GM21619 (cell line): ENCODE measurements at regions not wholly inside any gene's neighbourhood (a gene's known extent, or its start where the extent isn't known, plus 50 kb on each side); places are given as distances from the start of the nearest gene placed in this dataset.
"Not testable (repeated sequence)": the region's sequence is repeated elsewhere in the genome, so short reads cannot be mapped to it uniquely, and the experiment has no call there.

ENCODE experiments used
- ATAC-seq: cut with Tn5 transposase; IDR thresholded peaks from one replicate; pipeline ENCODE4 v1.9.1; 2021; ENCODE audit not compliant: unreplicated experiment

DNA sequence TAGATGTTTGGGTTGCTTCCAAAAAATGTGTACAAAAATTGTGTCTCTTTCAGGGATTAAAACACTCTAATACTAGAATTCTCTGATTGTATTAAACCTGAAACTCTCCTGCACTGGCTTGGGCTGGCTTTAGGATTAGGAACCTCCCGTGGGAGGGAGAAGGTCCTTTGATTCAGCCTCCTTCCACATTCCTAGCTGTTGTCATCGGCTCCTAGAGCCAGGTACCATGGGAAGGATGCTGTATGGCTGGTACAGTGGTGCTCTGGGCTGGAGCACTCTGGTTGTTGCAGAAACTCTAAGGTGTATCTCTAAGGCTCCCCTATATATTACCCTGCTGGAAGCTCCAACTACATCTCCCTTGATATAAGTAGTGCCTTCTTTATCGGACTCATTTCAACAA lies 245.2 kb upstream of the FOXK1 start:
- ATAC-seq: no peak

DNA sequence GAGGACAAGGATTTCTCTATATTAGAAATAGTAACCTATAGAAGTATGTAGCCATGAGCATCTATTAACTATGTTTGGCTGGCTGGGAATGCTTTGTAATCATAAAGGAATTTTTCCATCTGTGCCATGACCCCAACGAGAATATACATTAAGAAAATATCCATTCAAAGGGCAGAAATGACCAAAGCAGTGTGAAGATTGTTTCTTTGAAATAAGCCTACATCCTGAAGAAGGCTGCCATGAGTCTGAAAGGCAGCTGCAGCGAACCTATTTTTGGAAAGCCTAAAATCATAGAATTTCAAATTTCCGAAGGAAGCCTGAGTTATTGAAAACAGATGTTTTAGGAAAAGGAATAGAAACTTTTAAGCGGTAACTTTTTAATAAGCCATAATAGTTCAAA lies 244.2 kb upstream of the FOXK1 start:
- no peak for ATAC-seq

GRCh38 chr7:4438723-4439245 lies 243.3 kb upstream of the FOXK1 start:
- ATAC-seq: no peak

DNA sequence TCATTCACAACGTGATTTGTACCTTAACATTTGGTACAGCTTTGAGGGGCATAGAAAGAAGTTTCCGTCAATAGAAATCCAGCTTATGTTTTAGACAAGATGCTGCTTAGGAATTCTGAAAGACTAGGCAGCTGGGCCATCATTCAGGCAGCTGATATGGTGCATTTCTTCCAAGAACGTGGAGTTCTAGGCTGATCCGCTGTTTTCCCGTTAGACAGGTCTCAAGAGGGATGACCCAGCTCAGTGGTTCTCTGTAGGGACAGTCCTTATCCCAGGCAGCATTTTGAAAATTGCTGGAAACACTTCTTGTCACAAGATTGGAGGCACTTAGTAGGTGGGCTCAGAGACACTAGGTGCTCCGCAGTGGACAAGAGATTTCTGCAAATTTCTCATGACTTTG lies 242.7 kb upstream of the FOXK1 start:
- no peak for ATAC-seq

DNA sequence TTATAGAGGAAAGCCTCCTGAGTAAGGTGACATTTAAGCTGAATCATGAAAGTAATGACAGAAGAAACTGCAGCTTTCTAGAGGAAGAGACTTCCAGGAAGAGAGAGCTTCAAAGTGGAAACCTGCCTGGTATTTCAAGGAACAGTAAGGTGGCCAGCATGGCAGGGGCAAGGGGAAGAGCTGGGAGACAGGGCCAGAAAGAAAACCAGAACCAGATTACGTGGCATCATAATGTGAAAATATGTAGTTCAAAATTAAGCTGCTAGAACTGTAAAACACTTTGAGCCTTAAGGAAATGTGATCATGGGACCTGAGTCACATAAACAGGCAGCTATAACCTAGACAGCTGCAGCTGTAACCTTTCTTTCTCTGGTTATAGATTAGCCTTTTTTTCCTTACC lies 238.0 kb upstream of the FOXK1 start:
- ATAC-seq: no peak

DNA sequence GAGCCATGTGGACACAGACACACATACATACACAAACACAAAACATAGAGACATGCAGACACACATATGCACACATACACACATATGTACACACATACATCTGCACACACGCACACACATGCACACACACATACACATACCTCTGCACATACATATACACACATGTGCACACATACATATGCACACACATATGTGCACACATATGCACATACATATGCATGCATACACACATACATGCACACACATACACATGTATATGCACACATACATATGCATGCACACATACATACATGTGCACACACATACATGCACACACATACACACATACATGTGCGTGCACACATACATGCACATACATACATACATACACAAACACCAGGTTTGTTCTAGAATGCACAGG lies 236.3 kb upstream of the FOXK1 start:
- no peak for ATAC-seq

- ATAC-seq: no peak
Observed at GRCh38 chr7:4449263-4449662, 232.8 kb upstream of the FOXK1 start.

- no peak for ATAC-seq
Observed at GRCh38 chr7:4450483-4450882, 231.6 kb upstream of the FOXK1 start.

DNA sequence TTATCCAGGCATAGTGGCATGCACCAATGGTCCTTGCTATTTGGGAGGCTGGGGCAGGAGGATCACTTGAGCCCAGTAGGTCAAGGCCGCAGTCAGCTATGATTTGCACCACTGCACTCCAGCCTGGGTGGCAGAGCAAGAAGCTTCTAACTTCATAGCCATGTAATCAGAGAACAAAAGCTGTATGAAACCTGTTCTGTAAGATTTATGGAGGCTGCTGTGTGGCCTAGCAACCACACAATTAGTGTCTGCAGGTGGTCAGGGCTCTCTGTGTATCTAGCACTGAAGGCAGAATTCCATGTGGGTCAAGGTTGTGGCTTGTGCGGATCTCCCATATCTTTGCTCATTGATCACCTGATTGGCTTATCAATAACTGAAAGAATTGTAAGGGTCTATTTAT lies 221.5 kb upstream of the FOXK1 start:
- ATAC-seq: no peak

GRCh38 chr7:4461531-4461930 lies 220.6 kb upstream of the FOXK1 start:
- no peak for ATAC-seq

DNA sequence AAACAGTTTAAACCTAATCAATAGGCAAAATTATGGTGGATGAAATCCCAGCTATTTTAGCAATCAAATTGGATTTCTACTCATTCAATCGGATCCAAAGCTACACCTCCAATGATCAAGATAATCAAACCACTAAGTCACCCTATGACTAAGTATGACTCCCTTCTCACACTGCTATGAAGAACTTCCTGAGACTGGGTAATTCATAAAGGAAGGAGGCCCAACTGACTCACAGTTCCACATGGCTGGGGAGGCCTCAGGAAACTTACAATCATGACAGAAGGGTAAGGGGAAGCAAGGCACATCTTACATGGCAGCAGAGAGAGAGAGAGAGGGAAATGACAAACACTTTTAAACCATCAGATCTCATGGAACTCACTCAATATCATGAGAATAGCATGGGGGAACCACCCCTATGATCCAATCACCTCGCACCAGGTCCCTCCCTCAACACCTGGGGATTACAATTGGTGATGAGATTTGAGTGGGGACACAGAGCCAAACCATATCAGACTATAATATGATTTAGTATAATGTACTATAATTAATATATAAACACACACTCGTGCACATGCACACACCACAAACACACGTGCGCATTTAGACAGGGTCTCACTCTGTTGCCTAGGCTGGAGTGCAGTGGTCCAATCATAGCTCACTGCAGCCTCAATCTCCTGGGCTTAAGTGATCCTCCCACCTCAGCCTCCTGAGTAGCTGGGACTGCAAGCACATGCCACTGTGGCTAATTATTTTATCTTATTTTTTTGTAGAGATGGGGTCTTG lies 213.6 kb upstream of the FOXK1 start:
- ATAC-seq: no peak

DNA sequence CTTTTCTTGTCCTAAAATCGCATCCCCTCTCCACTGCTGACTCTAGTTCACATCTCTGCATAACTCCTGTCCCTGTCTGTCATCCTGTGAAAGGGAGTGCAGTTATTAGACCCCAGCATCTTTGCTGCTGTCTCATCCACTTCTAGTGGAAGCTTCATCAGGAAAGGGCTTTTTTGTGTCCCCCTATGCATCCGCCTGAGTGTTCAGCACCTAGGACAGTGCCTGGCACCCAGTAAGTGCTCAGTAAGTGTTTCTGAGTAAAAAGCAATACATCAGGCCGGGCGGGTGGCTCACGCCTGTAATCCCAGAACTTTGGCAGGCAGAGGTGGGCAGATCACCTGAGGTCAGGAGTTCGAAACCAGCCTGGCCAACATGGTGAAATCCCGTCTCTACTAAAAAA lies 211.8 kb upstream of the FOXK1 start:
- ATAC-seq: no peak

DNA sequence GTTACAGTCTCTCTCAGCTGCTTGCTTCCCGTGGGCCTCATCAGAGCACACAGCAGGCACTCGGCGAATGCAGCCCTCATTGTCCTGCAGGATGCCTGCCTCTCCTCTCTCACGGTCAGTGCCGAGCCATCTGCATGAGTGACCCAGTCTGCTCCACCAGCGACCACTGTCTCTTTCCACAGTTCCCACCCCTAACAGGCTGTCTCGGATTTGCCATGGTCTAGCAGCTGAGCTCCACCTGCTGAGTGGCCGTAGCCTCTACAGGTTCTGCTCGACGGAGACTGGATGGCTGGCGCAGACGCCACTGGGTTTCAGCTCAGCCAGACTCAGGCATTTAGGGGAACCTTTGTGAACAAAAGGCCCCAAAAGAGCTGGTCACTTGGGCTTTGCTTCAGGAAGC lies 209.4 kb upstream of the FOXK1 start:
- no peak for ATAC-seq

DNA sequence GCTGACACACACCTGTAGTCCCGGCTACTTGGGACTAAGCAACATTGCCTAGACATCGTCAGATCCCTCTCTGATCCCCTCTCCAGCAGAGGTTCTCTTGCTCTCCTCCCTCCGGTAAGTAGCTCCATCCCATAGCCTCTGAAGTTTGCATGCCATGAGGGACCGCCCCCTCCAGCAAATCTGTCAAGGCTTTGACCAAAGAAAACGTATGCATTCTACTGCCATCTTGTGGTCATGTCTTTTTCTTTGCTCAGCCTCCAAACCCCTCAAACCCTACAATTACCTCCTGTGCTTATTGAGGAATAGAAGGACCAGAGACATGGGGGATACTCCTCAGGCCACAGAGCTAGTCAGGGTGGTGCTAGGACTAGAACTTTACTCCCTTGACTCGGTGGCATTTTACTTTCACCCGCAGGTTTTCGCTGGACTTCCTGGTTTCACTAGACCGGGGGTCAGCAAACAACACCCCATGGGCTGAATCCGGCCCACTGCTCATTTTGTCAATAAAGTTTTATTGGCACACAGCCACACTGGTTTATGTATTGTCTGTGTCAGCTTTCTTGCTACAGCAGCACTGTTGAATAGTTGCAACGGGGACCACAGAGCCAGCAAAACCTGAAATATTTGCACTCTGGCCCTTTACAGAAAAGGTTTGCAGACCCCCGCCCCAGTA lies 202.6 kb upstream of the FOXK1 start:
- ATAC-seq: no peak

DNA sequence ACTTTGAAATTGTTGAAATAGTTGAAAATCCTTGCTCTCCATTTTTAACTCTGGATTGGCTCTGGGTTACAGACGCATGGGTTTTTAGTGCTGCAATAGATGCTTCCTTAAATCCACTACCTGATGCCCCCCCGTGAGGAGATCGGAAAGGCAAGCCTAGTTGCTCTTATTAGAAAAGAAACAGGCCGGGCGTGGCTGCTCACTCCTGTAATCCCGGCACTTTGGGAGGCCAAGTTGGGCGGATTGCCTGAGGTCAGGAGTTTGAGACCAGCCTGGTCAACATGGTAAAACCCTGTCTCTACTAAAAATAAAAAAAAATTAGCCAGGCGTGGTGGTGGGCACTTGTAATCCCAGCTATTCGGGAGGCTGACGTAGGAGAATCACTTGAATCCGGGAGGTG lies 202.0 kb upstream of the FOXK1 start:
- ATAC-seq: not testable (repeated sequence)

DNA sequence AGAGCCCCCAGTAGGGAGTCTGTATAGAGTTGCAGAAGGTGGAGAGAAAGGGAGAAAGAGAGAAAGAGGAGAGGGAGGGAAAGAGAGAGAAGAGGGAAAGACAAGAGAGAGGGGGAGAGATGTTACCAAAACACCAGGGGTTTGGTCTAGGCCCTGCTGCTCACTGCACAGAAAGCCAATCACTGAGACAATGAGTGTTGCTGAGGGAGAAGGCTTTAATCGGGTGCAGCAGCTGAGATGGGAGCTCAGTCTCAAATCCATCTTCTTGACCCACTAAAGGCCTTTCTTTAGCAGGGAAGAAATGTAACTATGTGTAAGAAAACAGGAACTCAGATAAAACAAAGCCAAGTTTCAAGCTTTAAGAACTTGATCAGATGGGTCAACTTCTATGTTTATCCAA lies 198.2 kb upstream of the FOXK1 start:
- ATAC-seq: no peak

DNA sequence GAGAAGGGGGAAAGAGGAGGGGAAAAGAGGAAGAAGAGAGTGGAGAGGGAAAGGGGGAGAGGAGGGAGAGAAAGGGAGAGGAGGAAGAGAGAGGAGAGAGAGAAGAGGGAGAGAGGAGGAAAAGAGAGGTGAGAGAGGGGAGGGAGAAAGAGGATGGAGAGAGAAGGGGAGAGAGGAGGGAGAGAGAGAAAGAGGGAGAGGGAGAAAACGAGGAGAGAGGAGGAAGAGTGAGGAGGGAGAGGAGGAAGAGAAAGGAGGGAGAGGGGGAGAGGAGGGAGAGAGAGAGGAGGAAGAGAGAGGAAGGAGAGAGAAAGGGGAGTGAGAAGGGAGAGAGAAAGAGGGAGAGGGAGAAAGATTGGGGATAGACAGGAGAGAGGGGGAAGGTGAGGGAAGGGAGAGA lies 197.6 kb upstream of the FOXK1 start:
- no peak for ATAC-seq

GRCh38 chr7:4486907-4487306 lies 195.2 kb upstream of the FOXK1 start:
- ATAC-seq: no peak

DNA sequence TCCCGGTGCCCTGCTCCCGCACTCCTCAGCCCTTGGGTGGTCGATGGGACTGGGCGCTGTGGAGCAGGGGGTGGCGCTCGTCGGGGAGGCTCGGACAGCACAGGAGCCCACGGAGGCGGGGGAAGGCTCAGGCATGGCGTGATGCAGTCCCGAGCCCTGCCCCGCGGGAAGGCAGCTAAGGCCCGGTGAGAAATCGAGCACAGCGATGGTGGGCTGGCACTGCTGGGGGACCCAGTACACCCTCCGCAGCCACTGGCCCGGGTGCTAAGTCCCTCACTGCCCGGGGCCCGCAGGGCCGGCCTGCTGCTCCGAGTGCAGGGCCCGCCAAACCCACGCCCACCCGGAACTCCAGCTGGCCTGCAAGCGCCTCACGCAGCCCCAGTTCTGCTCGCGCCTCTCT lies 185.2 kb upstream of the FOXK1 start:
- not testable (repeated sequence) for ATAC-seq

DNA sequence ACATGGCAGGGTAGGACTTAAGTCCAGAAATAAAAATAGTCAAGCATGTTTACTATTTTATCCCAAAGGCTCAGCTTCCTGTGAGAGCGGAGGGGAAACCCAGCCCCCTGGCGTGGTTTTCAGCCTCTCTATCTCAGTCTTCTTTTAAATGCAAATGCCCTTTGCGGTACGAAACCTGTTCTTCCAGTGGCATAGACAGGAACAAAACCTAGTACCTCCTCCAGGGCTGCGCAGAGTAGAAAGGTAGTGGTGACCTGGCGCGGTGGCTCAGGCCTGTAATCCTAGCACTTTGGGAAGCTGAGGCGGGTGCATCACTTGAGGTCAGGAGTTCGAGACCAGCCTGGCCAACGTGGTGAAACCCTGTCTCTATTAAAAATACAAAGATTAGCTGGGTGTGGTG lies 181.3 kb upstream of the FOXK1 start:
- no peak for ATAC-seq

DNA sequence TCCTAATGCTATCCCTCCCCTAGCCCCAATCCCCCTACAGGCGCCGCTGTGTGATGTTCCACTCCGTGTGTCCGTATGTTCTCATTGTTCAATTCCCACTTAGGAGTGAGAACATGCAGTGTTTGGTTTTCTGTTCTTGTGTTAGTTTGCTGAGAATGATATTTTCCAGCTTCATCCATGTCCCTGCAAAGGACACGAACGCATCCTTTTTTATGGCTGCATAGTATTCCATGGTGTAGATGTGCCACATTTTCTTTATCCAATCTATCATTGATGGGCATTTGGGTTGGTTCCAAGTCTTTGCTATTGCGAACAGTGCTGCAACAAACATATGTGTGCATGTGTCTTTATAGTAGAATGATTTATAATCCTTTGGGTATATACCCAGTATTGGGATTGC lies 174.2 kb upstream of the FOXK1 start:
- ATAC-seq: not testable (repeated sequence)

DNA sequence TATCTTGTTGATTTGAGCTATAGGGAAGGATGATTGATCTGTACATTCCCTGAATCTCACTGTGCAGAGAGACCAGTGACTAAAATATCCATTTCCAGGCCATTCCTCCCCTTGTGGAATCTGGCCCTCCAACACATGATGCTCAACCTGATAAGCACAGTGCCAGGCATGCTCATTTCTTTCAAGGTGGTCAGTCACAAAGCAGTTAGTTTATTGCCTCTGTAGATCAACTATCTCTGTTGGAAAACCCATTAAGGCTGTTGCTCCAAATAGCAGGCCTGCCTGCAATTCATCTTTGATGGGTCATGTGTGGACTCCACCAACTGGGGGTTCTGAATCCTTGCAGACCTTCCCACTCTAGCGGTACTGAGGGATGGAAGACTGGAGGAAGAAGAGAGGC lies 168.6 kb upstream of the FOXK1 start:
- ATAC-seq: no peak
